HFFc6 (cell line): ENCODE measurements at regions not wholly inside any gene's neighbourhood (a gene's known extent, or its start where the extent isn't known, plus 50 kb on each side); places are given as distances from the start of the nearest gene placed in this dataset.
A peak's percentile ranks its signal among the peaks of the same experiment; 100 is the strongest.

Experiments
- DNase-seq: peaks from one replicate; pipeline ENCODE4 v3.0.0-alpha.2; 2018
- H3K27ac Mint-ChIP-seq: 2 replicates; pipeline ENCODE4 v1.8.0; 2020; ENCODE audit warnings: mild to moderate bottlenecking, mixed read lengths
- H3K27me3 Mint-ChIP-seq: 2 replicates; pipeline ENCODE4 v1.8.0; 2021; ENCODE audit warnings: mild to moderate bottlenecking, moderate library complexity, mixed read lengths; ENCODE audit not compliant: insufficient read depth
- H3K36me3 Mint-ChIP-seq: 2 replicates; pipeline ENCODE4 v1.8.0; 2021; ENCODE audit warnings: low read depth, mixed read lengths
- H3K4me1 Mint-ChIP-seq: 2 replicates; pipeline ENCODE4 v1.8.0; 2020; ENCODE audit warnings: low read depth, mixed read lengths
- H3K4me3 Mint-ChIP-seq: 2 replicates; pipeline ENCODE4 v1.8.0; 2020; ENCODE audit warnings: mild to moderate bottlenecking, moderate library complexity, mixed read lengths
- H3K9me3 Mint-ChIP-seq: 2 replicates; pipeline ENCODE4 v1.8.0; 2020; ENCODE audit warnings: mild to moderate bottlenecking, mixed read lengths
- TF ChIP-seq, protein P1 (sequence below): fragments of 200-600 bp; sonication (generic); IDR thresholded peaks from 2 replicates; pipeline ENCODE4 v1.5.0; 2021; ENCODE audit warnings: antibody characterized with exemption, mild to moderate bottlenecking

DNA sequence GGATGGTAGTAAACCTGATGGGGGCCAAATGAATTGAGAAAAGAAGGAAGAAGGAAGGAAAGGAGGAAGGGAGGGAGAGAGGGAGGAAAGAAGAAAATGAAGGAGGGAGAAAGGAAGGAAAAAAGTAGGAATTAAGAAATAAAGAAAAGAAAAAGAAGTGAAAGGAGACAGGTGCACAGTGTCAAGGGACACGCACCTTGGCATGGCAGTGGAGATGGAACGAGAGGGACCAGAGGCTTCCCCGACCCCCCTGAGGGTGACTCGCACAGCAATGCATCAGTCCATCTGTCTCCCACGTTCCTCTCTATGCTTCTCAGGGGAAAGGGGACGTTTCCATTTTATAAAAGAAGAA is 199.6 kb downstream of the CXCL12 start:
- peaks cover 9% of the 10 kb centered on the region for H3K27me3 Mint-ChIP-seq
- TF ChIP-seq, protein P1, sequence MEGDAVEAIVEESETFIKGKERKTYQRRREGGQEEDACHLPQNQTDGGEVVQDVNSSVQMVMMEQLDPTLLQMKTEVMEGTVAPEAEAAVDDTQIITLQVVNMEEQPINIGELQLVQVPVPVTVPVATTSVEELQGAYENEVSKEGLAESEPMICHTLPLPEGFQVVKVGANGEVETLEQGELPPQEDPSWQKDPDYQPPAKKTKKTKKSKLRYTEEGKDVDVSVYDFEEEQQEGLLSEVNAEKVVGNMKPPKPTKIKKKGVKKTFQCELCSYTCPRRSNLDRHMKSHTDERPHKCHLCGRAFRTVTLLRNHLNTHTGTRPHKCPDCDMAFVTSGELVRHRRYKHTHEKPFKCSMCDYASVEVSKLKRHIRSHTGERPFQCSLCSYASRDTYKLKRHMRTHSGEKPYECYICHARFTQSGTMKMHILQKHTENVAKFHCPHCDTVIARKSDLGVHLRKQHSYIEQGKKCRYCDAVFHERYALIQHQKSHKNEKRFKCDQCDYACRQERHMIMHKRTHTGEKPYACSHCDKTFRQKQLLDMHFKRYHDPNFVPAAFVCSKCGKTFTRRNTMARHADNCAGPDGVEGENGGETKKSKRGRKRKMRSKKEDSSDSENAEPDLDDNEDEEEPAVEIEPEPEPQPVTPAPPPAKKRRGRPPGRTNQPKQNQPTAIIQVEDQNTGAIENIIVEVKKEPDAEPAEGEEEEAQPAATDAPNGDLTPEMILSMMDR: no peak
- H3K27ac Mint-ChIP-seq: no peak overlapping the region
- peaks cover 5% of the 10 kb centered on the region; the same call in 1 of the 2 replicates for H3K36me3 Mint-ChIP-seq
- no peak overlapping the region for H3K4me3 Mint-ChIP-seq
- no peak for DNase-seq
- peaks cover 30% of the 10 kb centered on the region for H3K4me1 Mint-ChIP-seq
- no peaks in the 10 kb centered on the region for H3K9me3 Mint-ChIP-seq

- Mint-ChIP-seq H3K36me3 (peaks cover 5% of the 10 kb centered on the region; the same call in 1 of the 2 replicates), H3K27ac (no peak overlapping the region), H3K27me3 (peaks cover 9% of the 10 kb centered on the region), H3K4me1 (peaks cover 35% of the 10 kb centered on the region), H3K4me3 (no peak overlapping the region), H3K9me3 (no peaks in the 10 kb centered on the region)
- DNase-seq: no peak
- TF ChIP-seq, protein P1: no peak
These were observed 200.1 kb downstream of the CXCL12 start for GRCh38 chr10:44184633-44185314.

DNA sequence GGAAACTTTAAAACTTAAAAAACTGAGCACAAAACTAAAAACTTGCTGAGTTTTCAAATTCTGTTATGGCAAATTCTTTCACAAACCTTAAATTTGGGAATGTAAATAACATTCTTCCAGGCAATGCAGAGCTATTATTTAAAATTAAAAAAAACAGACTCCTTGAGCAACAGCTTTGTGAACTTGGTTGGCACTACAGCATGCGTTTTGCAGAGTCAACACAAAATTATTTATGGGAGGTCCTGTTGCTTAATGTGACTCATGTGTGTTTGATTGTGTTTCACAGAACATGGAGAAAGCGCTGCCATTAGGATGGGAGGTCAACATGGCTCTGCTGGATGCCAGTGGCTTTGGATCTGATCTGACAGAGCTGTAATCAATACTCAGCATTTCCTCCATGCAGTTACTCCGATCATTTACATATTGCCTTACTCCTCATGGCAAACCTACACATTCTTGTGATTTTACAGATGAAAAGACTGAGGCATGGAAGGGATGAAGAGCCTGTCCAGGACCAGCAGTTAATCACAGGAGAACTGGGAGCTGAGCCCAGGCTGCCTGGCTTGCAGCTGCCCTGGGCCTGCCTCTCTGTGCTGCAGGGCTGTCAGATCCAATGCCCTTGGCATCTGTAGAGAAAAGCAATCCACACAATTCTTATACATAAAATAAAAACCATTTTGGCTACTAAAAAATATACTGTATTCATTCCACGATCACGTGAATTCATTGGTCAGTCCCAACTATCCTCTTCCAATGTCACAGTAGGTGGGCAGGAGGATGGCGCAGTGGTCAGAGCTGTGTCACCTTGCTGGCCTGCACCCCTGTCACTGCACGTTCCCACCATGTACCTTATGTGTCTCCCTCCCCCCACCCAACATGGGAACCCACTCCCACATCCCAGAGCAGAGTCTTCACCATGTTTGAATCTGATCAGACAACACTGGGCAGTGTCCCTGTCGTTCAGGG is 200.9 kb downstream of the CXCL12 start:
- no peak overlapping the region for H3K27ac Mint-ChIP-seq

DNA sequence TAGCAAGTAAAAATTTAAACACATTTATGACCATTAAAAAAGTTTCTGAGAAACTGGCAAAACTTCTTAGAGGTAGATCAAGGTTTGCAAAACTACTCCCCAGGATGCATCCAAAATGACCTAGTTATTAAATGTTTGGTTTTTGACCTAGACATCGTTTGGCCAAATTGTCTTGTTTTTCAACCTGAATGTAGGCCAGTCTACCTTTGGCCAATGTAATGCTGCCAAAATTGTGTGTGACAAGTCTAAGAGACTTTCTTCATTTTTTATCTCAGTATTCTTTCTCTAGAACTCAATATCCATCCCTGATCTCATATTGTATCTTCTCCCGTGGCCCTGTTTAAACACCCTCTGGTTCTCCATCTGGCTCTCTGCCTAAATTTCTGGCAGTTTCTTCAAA is 202.0 kb downstream of the CXCL12 start:
- Mint-ChIP-seq H3K27me3 (peaks cover 9% of the 10 kb centered on the region), H3K36me3 (no peaks in the 10 kb centered on the region), H3K27ac (no peak overlapping the region), H3K9me3 (no peaks in the 10 kb centered on the region), H3K4me3 (no peak overlapping the region), H3K4me1 (peaks cover 53% of the 10 kb centered on the region)
- TF ChIP-seq, protein P1: no peak
- no peak for DNase-seq

More for the DNA sequence above, 200.9 kb downstream of the CXCL12 start:
- TF ChIP-seq, protein P1: no peak
- H3K4me1 Mint-ChIP-seq: peaks cover 43% of the 10 kb centered on the region
- peaks cover 5% of the 10 kb centered on the region; the same call in 1 of the 2 replicates for H3K36me3 Mint-ChIP-seq
- H3K9me3 Mint-ChIP-seq: no peaks in the 10 kb centered on the region
- peaks cover 9% of the 10 kb centered on the region for H3K27me3 Mint-ChIP-seq
- no peak overlapping the region for H3K4me3 Mint-ChIP-seq
- peak; percentile 42 for DNase-seq

- H3K27ac Mint-ChIP-seq: peak overlapping the region; percentile 54; the same call in 1 of the 2 replicates
- no peaks in the 10 kb centered on the region for H3K9me3 Mint-ChIP-seq
These were observed 204.4 kb downstream of the CXCL12 start for GRCh38 chr10:44180321-44181168.

More at GRCh38 chr10:44180321-44181168, 204.4 kb downstream of the CXCL12 start:
- Mint-ChIP-seq H3K4me1 (peaks cover 46% of the 10 kb centered on the region), H3K36me3 (no peaks in the 10 kb centered on the region), H3K27me3 (peaks cover 2% of the 10 kb centered on the region), H3K4me3 (peak overlapping the region; percentile 56)
- DNase-seq: peak; percentile 88
- TF ChIP-seq, protein P1: no peak
